ENCODE measurements at regions not wholly inside any gene's neighbourhood (a gene's known extent, or its start where the extent isn't known, plus 50 kb on each side); places are given as distances from the start of the nearest gene placed in this dataset.
A peak's percentile ranks its signal among the peaks of the same experiment; 100 is the strongest.

- in situ Hi-C loops (cut with MboI; ENCODE audit: low sequenced_read_pairs in 4 of 4) = no loop called here
- ATAC-seq (no peak), DNase-seq (no peak)
- Histone ChIP-seq H3K36me3 (no peaks in the 10 kb centered on the region), H3K4me3 (peak overlapping the region in 1 of 4 donors; percentile 17), H3K27me3 (peaks cover 6 to 30% (median 9%) of the 10 kb centered on the region in 3 donors), H3K4me1 (no peaks in the 10 kb centered on the region), H3K27ac (no peak overlapping the region), H3K9me3 (peaks cover 0 to 4% (median 0%) of the 10 kb centered on the region in 3 donors)
- intact Hi-C loops (cut with DNase I; ENCODE audit: low total_unique reads) = no loop called here
- no peak for TF ChIP-seq CTCF (IDR thresholded peaks at IDR 0.05 in 4 of 5, conservative IDR thresholded peaks at IDR 0.05 in 1 of 5)
- no peak for TF ChIP-seq POLR2A (IDR thresholded peaks at IDR 0.05)
Measured at GRCh38 chr6:28709478-28710349, 184.0 kb downstream of the GPX5 start.

GRCh38 chr6:28710466-28711191 lies 184.9 kb downstream of the GPX5 start:
- in situ Hi-C loops (cut with MboI; ENCODE audit: low sequenced_read_pairs in 4 of 4) = no loop called here

GRCh38 chr6:28711325-28711724 lies 185.6 kb downstream of the GPX5 start:
- TF ChIP-seq CTCF (IDR thresholded peaks at IDR 0.05 in 4 of 5, conservative IDR thresholded peaks at IDR 0.05 in 1 of 5) = no peak
- TF ChIP-seq POLR2A (IDR thresholded peaks at IDR 0.05) = no peak
- ATAC-seq (no peak), DNase-seq (no peak)
- Histone ChIP-seq H3K9me3 (peaks cover 0 to 4% (median 0%) of the 10 kb centered on the region in 3 donors), H3K27me3 (peaks cover 6 to 32% (median 6%) of the 10 kb centered on the region in 3 donors), H3K27ac (no peak overlapping the region), H3K4me1 (no peaks in the 10 kb centered on the region), H3K36me3 (no peaks in the 10 kb centered on the region), H3K4me3 (no peak overlapping the region)
- in situ Hi-C loops (cut with MboI; ENCODE audit: low sequenced_read_pairs in 4 of 4) (no loop called here), intact Hi-C loops (cut with DNase I; ENCODE audit: low total_unique reads) (no loop called here)

More at GRCh38 chr6:28710466-28711191, 184.9 kb downstream of the GPX5 start:
- H3K27ac ChIP-seq = no peak overlapping the region
- TF ChIP-seq POLR2A (IDR thresholded peaks at IDR 0.05) = no peak
- TF ChIP-seq CTCF (IDR thresholded peaks at IDR 0.05 in 4 of 5, conservative IDR thresholded peaks at IDR 0.05 in 1 of 5) = no peak
- intact Hi-C loops (cut with DNase I; ENCODE audit: low total_unique reads) = no loop called here
- DNase-seq = no peak
- H3K36me3 ChIP-seq = no peaks in the 10 kb centered on the region
- H3K27me3 ChIP-seq = peaks cover 6 to 32% (median 9%) of the 10 kb centered on the region in 3 donors
- ATAC-seq = no peak
- H3K4me3 ChIP-seq = no peak overlapping the region
- H3K4me1 ChIP-seq = no peaks in the 10 kb centered on the region
- H3K9me3 ChIP-seq = peaks cover 0 to 4% (median 0%) of the 10 kb centered on the region in 3 donors

GRCh38 chr6:28711788-28712341 lies 186.2 kb downstream of the GPX5 start:
- in situ Hi-C loops (cut with MboI; ENCODE audit: low sequenced_read_pairs in 4 of 4) = no loop called here
- no peak overlapping the region for H3K27ac ChIP-seq
- DNase-seq (no peak), ATAC-seq (no peak)
- H3K27me3 ChIP-seq = peaks cover 6 to 32% (median 6%) of the 10 kb centered on the region in 3 donors
- H3K4me1 ChIP-seq = no peaks in the 10 kb centered on the region
- no peak overlapping the region for H3K4me3 ChIP-seq
- H3K36me3 ChIP-seq = no peaks in the 10 kb centered on the region
- intact Hi-C loops (cut with DNase I; ENCODE audit: low total_unique reads) = no loop called here
- peaks cover 0 to 4% (median 0%) of the 10 kb centered on the region in 3 donors for H3K9me3 ChIP-seq
- no peak for TF ChIP-seq POLR2A (IDR thresholded peaks at IDR 0.05)
- TF ChIP-seq CTCF (IDR thresholded peaks at IDR 0.05 in 4 of 5, conservative IDR thresholded peaks at IDR 0.05 in 1 of 5) = no peak
